ENCODE measurements at regions not wholly inside any gene's neighbourhood (a gene's known extent, or its start where the extent isn't known, plus 50 kb on each side); places are given as distances from the start of the nearest gene placed in this dataset.

GRCh38 chr9:78879324-78880100 lies 582.6 kb downstream of the PSAT1 start:
- TF ChIP-seq JUND (IDR thresholded peaks at IDR 0.05; ENCODE audit: low read length) (no peak), PHF8 (conservative IDR thresholded peaks at IDR 0.05; ENCODE audit: low read depth, low read length) (no peak), ASH2L (IDR thresholded peaks at IDR 0.05; ENCODE audit: low read length) (no peak), EZH2 (IDR thresholded peaks at IDR 0.05; ENCODE audit: low read depth, low read length, severe bottlenecking) (no peak), CREB1 (IDR thresholded peaks at IDR 0.05) (no peak), CTCF (IDR thresholded peaks at IDR 0.05; ENCODE audit: control extremely low read depth in 1 of 3, insufficient read depth in 1 of 3, low read depth in 1 of 3, low read length in 3 of 3) (no peak), RAD21 (IDR thresholded peaks at IDR 0.05 in 1 of 2, conservative IDR thresholded peaks at IDR 0.05 in 1 of 2; ENCODE audit: low read depth in 2 of 2, low read length in 2 of 2) (no peak), EP300 (IDR thresholded peaks at IDR 0.05; ENCODE audit: borderline replicate concordance in 1 of 2, low read depth in 2 of 2, low read length in 2 of 2) (no peak), SP4 (IDR thresholded peaks at IDR 0.05; ENCODE audit: low read length) (no peak), POLR2A (IDR thresholded peaks at IDR 0.05; ENCODE audit: control extremely low read depth in 1 of 2, low read depth in 2 of 2, low read length in 2 of 2) (no peak), SP1 (IDR thresholded peaks at IDR 0.05; ENCODE audit: low read depth, low read length) (no peak)
- TF ChIP-seq, protein P1, sequence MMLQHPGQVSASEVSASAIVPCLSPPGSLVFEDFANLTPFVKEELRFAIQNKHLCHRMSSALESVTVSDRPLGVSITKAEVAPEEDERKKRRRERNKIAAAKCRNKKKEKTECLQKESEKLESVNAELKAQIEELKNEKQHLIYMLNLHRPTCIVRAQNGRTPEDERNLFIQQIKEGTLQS (IDR thresholded peaks at IDR 0.05; ENCODE audit: insufficient read depth, low read depth, low read length), result no peak
- TF ChIP-seq, protein P2, sequence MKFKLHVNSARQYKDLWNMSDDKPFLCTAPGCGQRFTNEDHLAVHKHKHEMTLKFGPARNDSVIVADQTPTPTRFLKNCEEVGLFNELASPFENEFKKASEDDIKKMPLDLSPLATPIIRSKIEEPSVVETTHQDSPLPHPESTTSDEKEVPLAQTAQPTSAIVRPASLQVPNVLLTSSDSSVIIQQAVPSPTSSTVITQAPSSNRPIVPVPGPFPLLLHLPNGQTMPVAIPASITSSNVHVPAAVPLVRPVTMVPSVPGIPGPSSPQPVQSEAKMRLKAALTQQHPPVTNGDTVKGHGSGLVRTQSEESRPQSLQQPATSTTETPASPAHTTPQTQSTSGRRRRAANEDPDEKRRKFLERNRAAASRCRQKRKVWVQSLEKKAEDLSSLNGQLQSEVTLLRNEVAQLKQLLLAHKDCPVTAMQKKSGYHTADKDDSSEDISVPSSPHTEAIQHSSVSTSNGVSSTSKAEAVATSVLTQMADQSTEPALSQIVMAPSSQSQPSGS (IDR thresholded peaks at IDR 0.05; ENCODE audit: low read length), result no peak
- TF ChIP-seq, protein P3, sequence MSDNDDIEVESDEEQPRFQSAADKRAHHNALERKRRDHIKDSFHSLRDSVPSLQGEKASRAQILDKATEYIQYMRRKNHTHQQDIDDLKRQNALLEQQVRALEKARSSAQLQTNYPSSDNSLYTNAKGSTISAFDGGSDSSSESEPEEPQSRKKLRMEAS (IDR thresholded peaks at IDR 0.05), result no peak
